GM23248 (cell line): ENCODE measurements at regions not wholly inside any gene's neighbourhood (a gene's known extent, or its start where the extent isn't known, plus 50 kb on each side); places are given as distances from the start of the nearest gene placed in this dataset.

ENCODE experiments used
- EZH2 ChIP-seq: fragments of 200-600 bp; sonication (generic); IDR thresholded peaks from 2 replicates; pipeline ENCODE4 v1.6.1; 2018; ENCODE audit warnings: antibody characterized with exemption, mild to moderate bottlenecking; ENCODE audit not compliant: insufficient read depth, poor library complexity, severe bottlenecking
- EZH2phosphoT487 ChIP-seq: fragments of 200-600 bp; sonication (generic); IDR thresholded peaks from 2 replicates; pipeline ENCODE4 v1.6.1; 2018; ENCODE audit warnings: antibody characterized with exemption, moderate library complexity, mild to moderate bottlenecking, low read depth; ENCODE audit not compliant: insufficient read depth

GRCh38 chr16:65878347-65878746 lies 488.1 kb upstream of the CDH5 start:
- TF ChIP-seq EZH2 (no peak), EZH2phosphoT487 (no peak)
